NCI-H187 (cell line): ENCODE measurements at regions not wholly inside any gene's neighbourhood (a gene's known extent, or its start where the extent isn't known, plus 50 kb on each side); places are given as distances from the start of the nearest gene placed in this dataset.
"Not testable (repeated sequence)": the region's sequence is repeated elsewhere in the genome, so short reads cannot be mapped to it uniquely, and the experiment has no call there.

Experiments used
- DNase-seq, 2 experiments: peaks; one replicate each; lab custom pipeline; 2025; lab: John Stamatoyannopoulos, UW

DNA sequence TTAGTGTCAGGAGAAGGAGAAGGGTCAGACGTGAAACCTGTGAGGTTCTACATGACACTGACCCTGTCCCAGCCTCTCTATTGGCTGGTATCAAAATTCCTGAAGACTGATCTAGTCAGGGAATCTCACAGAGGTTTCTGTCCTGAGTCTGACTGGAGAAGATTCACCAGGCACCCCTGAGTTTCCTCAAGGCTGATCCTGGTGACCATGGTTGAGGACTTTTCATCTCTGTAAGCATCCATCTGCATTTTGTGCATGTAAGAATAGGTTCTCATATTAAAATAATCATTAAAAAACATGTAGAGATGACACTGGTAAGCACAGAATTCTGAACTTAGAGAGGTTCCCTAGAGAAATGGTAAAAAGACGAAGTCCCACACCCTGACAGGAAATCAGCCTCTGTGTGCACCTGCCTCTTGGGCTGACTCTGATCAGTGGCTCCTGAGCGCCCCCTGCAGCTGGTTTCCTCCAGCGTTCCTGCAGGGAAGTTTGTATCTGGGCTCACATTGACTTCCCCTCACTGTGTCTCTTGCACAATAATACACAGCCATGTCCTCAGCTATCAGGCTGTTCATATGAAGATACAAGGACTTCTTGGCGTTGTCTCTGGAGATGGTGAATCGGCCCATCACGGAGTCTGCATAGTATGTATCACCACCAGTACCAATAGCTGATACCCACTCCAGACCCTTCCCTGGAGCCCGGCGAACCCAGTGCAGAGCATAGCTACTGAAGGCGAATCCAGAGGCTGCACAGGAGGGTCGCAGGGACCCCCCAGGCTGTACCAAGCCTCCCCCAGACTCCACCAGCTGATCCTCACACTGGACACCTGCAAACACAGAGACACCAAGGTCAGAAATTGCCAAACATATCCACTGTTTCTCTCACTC lies 991.9 kb downstream of the TMEM121 start:
- peak in 1 of 2 experiments; percentile 50 for DNase-seq

DNA sequence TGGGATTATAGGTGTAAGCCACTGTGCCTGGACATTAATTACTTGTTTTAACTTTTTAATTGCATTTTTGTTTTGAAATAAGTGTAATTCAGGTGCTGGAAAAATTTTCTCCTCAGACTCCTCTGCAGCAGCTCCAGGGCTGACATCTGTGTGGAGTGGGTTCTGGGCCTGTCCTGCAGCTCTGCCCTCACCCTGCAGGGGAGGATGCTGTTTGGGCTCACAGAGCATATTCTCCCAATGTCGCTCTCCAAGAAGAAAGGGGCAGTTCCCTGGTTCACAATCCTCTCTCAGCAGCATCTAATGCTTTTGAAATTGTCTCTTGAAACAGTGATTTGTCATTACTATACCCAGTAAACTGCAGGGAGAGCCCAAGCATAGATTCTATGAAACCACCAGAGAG lies 995.7 kb downstream of the TMEM121 start:
- not testable (repeated sequence) for DNase-seq

DNA sequence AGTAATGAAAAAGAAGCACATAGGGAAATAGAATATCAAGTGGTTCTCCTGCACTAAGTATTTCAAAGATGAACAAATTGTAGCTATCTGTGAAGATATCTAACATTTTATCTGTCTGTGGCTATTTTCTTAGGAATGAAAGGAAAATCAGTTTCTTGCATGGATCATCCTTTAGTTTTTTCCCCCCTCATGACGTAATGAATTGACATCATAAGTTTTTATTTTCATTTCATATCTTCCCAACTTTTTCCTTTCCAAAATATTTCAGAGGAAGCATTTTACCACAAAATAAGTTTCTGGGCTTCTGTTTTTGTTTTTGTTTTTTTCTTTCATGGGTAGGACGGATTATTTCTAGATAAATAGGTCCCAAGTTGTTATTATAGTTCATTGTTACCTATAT lies 996.6 kb downstream of the TMEM121 start:
- DNase-seq: no peak

DNA sequence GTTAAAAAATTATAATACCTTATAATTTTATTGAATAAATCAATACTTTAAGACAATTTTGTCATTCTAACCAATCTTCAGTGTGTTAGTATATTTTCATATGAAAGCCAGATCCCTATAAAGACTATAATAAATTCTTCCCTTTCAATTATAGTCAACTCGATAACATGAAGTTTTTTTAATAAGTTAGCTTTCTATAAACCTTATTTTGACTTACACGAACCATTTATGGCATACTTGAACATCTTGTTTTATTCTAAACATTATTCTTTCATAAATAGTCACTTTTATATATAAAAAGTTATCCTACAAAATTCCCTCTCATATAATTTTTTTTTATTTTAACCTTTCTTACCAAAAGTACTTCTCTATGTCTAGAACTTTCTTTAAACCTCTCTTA lies 1002.3 kb downstream of the TMEM121 start:
- no peak for DNase-seq

DNA sequence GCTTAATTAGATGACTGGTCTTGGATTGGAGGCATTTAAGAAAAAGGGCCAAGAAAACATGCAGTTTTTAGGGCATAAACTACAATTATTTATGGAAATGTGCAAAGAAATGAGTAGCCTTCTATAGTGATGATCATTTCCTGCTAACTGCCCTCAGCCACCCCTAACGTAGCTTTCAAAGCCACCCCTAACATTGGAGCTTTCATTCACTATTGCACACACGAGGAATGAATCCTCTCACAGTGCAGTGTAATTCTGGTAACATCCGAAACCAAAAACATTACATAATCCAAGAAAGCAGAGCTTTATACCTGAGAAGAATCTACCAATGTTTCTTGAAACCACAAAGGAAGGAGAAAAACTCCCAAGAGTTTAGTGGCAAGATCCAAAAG lies 1003.6 kb downstream of the TMEM121 start:
- no peak for DNase-seq

DNA sequence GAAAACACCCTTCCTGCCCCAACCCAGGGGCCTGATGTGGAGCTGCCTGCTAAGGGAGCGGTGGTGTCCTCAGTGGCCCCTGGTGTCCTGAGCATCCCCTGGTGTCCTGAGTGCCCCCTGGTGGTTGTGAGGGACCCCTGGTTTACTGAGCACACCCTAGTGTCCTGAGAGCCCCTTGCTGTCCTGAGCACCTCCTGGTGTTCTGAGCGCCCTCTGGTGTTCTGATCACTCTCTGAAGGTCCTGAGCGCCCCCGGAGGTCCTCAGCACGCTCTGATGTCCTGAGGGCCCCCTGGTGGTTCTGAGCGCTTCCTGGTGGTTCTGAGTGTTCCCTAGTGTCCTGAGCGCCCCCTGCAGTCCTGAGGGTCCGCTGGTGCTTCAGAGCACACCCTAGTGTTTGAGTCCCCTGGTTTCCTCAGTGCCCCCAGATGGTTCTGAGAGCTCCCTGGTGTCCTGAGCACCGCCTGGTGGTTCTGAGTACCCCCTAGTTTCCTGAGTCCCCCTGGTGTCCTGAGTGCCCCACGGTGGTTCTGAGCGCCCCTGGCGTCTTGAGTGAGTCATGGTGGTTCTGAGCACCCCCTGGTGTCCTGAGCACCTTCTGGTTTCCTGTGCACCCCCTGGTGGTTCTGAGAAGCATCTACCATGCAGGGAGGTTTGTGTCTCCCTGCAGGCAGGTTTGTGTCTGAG lies 1004.2 kb downstream of the TMEM121 start:
- no peak for DNase-seq

DNA sequence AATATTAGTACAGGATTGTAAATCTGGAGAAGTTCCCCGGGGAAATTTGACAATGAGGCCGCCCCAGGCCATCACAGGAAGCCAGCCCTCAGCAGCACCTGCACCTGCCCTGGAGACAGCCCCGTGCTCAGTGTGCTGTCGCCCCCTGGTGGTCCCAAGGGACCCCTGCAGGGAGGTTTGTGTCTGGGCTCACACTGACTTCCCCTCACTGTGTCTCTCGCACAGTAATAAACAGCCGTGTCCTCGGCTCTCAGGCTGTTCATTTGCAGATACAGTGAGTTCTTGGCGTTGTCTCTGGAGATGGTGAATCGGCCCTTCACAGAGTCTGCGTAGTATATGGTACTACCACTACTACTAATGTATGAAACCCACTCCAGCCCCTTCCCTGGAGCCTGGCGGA lies 1011.2 kb downstream of the TMEM121 start:
- DNase-seq: peak; percentile 22 to 25

DNA sequence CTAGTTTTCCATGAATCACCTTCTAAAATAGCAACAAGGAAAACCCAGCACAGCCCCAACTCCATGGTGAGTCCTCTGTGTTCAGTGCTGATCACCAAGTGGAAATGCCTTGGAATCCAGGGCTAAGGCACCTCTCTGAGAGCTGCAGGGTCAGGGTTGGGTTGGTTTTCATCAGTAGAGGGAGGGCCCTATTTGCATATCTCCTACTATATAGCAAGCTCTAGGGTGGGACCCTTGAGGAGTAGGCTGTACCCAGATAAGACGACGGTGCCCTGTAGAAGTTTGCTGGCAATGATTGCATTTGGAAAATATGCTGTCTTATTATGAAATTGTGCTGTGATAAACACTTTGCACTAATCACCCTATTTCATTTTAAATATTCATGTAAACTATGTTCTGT lies 1011.8 kb downstream of the TMEM121 start:
- no peak for DNase-seq

DNA sequence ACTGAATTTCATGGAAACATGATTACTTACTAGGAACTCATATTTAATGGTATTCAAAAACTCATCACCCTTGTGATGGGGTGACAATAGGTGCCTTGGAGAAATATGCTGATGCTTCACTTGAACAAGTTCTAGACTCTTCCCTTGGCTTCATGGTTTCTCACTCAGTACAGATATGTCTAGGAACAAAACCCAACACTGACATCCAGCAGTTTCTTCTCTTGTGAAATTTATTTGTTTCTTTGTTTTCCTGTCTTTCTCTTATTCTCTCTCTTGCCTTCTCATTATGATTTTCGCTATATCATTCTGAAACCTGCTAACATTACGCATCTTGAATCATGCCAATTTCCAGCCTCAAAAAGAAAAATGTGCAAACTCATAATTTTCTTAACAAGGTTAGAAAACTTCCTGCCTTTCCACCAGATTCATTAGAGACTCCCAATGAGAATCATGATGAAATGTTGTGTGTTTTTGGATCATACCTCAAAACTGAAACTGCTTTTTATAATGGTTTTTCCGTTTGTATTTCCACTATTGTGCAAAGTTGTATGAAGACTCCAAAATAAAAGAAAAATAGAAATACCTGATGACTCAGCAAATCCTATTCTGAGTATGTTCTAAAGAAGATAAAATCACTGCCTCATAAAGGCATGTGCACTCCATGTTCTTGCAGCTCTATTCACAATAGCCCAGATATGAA lies 1021.5 kb downstream of the TMEM121 start:
- DNase-seq: no peak

DNA sequence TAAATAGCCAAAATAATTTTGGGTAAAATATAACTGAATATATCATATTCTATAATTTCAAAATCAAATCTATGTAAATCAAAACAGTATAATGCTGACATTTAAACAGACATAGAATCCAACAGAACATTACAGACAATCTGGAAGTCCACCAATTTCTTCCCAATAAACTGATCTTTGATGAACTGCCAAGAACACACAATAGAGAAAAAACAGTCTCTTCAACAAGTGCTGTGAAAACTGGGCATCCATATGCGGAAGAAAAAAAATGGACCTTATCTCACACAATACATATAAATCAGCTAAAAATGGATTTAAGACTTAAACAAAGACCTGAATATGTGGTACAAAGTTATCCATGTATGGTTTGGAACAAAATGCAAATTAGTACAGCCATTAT lies 1022.7 kb downstream of the TMEM121 start:
- no peak for DNase-seq

DNA sequence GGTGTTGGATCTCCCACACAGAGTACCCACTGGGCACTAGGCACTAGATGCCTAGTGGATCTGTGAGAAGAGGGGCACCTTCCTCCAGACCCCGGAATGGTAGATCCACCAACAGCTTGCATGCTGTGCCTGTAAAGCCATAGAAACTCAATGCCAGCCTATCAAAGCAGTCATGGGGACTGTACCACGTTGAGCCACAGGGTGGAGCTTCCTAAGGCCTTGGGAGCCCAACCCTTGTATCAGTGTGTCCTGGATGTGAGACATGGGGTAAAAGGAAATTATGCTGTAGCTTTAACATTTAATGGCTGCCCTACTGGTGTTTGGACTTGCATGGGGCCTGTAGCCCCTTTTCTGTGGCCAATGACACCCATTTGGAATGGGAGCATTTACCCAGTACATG lies 1024.9 kb downstream of the TMEM121 start:
- DNase-seq: no peak

DNA sequence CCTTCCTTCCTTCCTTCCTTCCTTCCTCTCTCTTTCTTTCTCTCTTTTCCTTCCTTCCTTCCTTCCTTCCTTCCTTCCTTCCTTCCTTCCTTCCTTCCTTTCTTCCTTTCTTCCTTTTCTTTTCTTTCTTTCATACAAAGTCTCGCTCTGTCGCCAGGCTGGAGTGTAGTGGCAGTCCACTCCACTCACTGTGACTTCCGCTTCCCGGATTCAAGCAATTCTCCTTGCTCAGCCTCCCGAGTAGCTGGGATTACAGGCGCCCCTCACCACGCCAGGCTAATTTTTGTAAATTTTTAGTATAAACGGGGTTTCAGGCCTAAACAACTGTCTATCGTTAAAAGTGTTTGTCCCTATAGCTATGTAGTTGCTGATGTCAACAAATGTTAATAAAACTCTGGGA lies 1029.8 kb downstream of the TMEM121 start:
- DNase-seq: not testable (repeated sequence)

DNA sequence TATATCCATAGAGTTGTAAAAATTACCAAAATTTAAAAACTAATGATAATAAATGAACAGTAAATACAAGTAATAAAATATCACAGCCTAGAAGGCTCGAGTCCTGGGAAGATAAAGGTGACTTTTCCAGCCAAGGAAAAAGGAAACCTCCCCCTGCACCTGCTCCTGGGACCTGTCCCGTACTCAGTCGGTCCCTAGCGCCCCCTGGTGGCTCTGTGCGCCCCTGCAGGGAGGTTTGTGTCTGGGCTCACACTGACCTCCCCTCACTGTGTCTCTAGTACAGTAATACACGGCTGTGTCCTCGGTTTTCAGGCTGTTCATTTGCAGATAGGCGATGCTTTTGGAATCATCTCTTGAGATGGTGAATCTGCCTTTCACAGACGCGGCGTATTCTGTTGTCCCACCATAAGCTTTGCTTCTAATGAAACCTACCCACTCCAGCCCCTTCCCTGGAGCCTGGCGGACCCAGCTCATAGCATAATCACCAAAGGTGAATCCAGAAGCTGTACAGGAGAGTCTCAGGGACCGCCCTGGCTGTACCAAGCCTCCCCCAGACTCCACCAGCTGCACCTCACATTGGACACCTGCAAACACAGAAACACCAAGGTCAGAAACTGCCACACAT lies 1030.4 kb downstream of the TMEM121 start:
- DNase-seq: peak; percentile 44 to 60

DNA sequence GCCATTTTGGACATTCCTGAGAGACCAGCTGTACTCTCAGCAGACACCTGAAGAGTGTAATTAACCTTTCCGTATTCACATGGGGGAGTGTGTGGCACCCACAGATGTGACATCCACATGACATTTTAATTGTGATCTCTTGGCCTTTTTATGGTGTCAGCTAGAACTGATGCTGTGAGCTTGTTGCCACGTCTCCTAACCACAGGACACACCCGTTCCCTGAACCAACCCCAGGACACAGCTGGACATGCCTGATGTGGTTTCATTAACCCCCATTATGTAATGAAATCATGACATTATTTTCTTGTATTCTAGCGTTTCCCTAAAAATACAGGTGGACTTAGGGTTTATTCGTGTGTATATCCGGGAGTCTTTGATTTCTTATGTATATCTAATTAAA lies 1036.1 kb downstream of the TMEM121 start:
- DNase-seq: no peak

DNA sequence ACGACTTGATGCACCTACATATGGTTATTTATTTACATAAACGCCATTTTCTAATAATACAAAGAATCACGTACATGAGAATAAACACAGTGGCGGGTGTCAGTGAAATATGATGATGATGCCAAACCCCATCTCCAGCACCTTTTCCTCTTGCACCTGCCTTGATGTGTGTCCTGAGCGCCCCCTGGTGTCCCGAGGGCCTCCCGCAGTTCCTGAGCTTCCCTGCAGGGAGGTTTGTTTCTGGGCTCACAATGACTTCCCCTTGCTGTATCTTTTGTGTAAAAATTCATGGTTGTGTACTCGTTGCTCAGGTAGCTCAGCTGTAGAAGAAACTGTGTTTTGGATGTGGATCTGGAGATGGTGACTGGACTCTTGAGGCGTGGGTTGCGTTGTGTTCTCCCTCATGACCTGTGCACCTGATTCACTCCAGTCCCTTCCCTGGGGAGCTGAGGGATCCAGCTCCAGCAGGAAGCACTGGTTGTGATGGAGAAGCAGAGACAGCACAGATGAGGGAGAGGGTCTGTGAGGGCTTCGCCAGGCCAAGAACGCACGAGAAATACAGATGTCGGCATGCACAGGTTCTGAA lies 1037.8 kb downstream of the TMEM121 start:
- no peak for DNase-seq

DNA sequence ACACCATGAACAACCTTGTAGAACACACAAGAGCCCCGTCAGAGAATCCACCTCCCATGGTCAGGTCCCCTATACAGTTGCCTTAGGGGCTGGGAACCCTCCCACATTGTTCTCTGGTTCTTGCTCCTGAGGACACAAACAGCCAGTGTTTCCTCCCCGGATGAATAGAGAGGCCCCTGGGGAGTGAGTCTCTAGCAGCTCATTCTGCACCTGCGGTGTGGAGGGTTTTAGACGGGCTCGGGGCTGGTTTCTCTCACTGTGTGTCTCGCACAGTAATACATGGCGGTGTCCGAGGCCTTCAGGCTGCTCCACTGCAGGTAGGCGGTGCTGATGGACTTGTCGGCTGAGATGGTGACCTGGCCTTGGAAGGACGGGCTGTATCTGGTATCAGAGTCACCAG lies 1052.1 kb downstream of the TMEM121 start:
- DNase-seq: no peak

DNA sequence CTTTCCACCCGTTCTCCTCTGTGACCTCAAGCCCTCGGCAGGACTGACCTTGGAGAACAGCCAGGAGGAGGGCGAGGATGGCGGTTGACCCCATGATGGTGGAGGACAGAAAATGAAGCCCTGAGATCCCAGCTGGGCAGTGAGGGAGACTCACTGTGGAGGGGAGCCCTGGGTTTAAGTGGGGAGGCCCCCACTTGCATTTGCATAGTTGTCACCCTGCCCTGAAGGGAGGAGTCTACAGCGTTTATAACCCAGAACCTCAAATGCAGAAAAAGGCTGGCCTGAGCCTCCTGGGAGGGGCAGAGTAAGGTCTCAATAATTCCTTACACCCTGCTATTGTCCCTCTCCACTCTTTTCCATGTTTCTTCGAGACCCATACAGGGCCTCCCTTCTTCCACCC lies 1052.7 kb downstream of the TMEM121 start:
- no peak for DNase-seq

DNA sequence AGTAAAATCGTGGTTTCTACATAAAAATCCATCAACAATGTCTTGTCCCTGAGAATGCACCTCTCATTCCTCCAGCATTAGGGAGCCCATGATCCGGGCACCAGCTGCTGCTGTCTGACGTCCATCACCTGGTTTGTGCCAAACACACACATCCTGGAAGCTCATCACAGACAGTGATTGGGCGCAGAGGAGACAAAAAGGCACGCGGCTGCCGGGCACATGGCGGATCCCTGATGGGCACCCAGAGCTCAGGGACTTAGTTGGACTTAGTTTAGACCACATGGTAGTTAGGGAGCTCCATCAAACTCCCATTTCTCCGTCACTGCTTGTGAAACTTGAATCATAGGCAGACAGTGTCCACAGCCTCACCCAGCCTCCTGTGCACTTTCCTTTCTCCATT lies 1059.3 kb downstream of the TMEM121 start:
- DNase-seq: peak in 1 of 2 experiments; percentile 10

DNA sequence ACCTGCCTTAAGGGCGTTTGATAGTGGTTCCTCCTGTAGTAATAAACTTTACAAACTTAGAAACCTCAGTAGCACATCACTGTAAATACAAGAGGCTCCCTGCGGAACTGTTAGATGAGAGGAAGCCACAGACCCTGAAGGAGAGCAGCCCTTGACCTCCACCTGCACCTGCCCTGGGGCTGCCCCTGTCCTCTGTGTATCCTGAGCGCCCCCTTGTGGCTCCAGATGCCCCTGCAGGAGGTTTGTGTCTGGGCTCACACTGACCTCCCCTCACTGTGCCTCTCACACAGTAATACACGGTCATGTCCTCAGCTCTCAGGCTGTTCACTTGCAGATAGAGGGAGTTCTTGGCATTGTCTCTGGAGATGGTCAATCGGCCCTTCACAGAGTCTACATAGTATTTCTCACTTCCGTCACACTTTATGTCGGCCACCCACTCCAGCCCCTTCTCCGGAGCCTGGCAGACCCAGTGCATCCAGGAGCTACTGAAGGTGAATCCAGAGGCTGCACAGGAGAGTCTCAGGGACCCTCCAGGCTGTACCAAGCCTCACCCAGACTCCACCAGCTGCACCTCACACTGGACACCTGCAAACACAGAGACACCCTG lies 1059.8 kb downstream of the TMEM121 start:
- peak; percentile 40 to 48 for DNase-seq

DNA sequence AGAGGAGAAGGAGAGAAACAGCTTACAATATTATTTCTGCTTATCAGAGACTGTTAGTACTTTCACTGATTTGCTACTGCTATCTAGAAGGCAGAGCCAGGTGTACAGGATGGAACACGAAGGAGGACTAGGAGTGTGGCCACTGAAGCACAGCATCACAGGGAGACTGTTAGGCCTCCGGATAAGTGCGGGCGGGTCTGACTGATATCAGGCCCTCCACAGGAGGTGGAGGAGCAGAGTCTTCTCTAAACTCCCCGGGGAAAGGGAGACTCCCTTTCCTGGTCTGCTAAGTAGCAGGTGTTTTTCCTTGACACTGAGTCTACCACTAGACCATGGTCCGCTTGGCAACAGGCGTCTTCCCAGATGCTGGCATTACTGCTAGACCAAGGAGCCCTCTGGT lies 1065.2 kb downstream of the TMEM121 start:
- not testable (repeated sequence) for DNase-seq

DNA sequence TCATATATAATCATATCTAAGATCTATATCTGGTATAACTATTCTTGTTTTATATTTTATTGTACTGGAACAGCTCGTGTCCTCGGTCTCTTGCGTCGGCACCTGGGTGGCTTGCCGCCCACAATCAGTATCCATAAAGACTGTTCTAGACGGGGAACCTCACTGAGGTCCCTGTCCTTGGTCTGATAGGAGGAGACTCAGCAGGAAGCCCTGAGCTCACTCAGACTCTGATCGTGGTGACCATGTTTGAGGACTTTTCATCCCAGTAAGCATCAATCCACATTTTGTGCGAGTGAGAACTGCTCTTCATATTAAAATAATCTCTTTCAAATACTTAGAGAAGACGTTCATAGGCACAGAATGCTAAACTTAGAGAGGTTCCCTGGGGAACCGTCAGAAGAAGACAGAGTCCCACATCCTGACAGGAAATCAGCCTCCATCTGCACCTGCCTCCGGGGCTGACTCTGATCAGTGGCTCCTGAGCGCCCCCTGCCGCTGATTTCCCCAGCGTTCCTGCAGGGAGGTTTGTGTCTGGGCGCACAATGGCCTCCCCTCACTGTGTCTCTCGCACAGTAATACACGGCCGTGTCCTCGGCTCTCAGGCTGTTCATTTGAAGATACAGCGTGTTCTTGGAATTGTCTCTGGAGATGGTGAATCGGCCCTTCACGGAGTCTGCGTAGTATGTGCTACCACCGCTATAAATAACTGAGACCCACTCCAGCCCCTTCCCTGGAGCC lies 1065.9 kb downstream of the TMEM121 start:
- not testable (repeated sequence) for DNase-seq
